ENCODE measurements at regions not wholly inside any gene's neighbourhood (a gene's known extent, or its start where the extent isn't known, plus 50 kb on each side); places are given as distances from the start of the nearest gene placed in this dataset.
"Not testable (repeated sequence)": the region's sequence is repeated elsewhere in the genome, so short reads cannot be mapped to it uniquely, and the experiment has no call there.

DNA sequence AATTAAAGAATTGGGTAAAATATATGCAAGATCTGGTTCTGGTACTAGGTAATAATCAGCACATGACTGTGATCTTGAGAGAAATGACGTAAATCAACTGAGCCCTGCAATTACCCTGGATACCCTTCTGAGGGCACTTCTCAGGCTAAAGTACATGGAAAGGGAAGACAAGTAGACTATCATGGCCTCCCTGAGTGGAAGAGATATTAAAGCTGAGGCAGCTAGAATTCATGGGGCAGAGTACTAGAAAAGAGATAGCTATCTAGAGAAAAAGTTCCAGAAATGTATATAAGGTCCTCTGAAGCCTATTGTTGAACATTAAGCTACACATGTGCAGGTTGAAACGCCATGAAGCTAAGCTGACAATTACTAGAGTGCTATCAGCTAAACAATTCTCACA, 249.6 kb downstream of the NKX6-1 start:
- H3K27me3 ChIP-seq (ENCODE audit: insufficient read depth, low read length) = no peaks in the 10 kb centered on the region
- no peak overlapping the region for H3K4me3 ChIP-seq (ENCODE audit: low read length)
- H3K36me3 ChIP-seq (ENCODE audit: insufficient read depth, low read length) = no peaks in the 10 kb centered on the region
- no peaks in the 10 kb centered on the region for H3K4me1 ChIP-seq (ENCODE audit: insufficient read depth, low read length)
- H2AFZ ChIP-seq (ENCODE audit: low read depth, low read length) = no peak overlapping the region
- no peaks in the 10 kb centered on the region for H3K9me3 ChIP-seq (ENCODE audit: low read length)

DNA sequence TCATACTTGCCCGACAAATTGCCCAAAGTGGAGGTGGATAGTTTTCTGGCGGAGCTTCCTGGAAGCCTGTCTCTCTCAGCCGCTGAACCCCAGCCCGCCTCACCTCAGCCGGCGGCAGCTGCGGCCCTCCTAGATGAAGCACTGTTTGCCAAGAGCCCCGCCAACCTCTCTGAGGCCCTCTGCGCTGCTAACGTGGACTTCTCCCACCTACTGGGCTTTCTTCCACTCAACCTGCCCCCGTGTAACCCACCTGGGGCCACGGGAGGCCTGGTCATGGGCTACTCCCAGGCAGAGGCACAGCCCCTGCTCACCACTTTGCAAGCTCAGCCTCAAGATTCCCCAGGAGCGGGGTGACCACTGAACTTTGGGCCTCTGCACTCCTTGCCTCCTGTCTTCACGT, 254.1 kb downstream of the NKX6-1 start:
- not testable (repeated sequence) for H3K4me3 ChIP-seq (ENCODE audit: low read length); H3K4me1 ChIP-seq (ENCODE audit: insufficient read depth, low read length); H3K27me3 ChIP-seq (ENCODE audit: insufficient read depth, low read length); H3K36me3 ChIP-seq (ENCODE audit: insufficient read depth, low read length); H2AFZ ChIP-seq (ENCODE audit: low read depth, low read length); H3K9me3 ChIP-seq (ENCODE audit: low read length)

GRCh38 chr4:84244346-84244801, 254.7 kb downstream of the NKX6-1 start:
- not testable (repeated sequence) for H3K36me3 ChIP-seq (ENCODE audit: insufficient read depth, low read length); H3K4me3 ChIP-seq (ENCODE audit: low read length); H2AFZ ChIP-seq (ENCODE audit: low read depth, low read length); H3K4me1 ChIP-seq (ENCODE audit: insufficient read depth, low read length); H3K27me3 ChIP-seq (ENCODE audit: insufficient read depth, low read length); H3K9me3 ChIP-seq (ENCODE audit: low read length)

- Histone ChIP-seq H3K4me1 (ENCODE audit: insufficient read depth, low read length) (no peaks in the 10 kb centered on the region), H3K9me3 (ENCODE audit: low read length) (no peaks in the 10 kb centered on the region), H3K27me3 (ENCODE audit: insufficient read depth, low read length) (no peaks in the 10 kb centered on the region), H3K4me3 (ENCODE audit: low read length) (no peak overlapping the region), H2AFZ (ENCODE audit: low read depth, low read length) (no peak overlapping the region), H3K36me3 (ENCODE audit: insufficient read depth, low read length) (no peaks in the 10 kb centered on the region)
Measured at GRCh38 chr4:84243685-84244084, 255.4 kb downstream of the NKX6-1 start.

- H2AFZ ChIP-seq (ENCODE audit: low read depth, low read length) = no peak overlapping the region
- no peaks in the 10 kb centered on the region for H3K9me3 ChIP-seq (ENCODE audit: low read length)
- no peaks in the 10 kb centered on the region for H3K36me3 ChIP-seq (ENCODE audit: insufficient read depth, low read length)
- H3K27me3 ChIP-seq (ENCODE audit: insufficient read depth, low read length) = no peaks in the 10 kb centered on the region
- no peak overlapping the region for H3K4me3 ChIP-seq (ENCODE audit: low read length)
- no peaks in the 10 kb centered on the region for H3K4me1 ChIP-seq (ENCODE audit: insufficient read depth, low read length)
Measured at GRCh38 chr4:84239278-84239845, 259.7 kb downstream of the NKX6-1 start.

- H3K4me1 ChIP-seq (ENCODE audit: insufficient read depth, low read length) = no peaks in the 10 kb centered on the region
- H3K4me3 ChIP-seq (ENCODE audit: low read length) = no peak overlapping the region
- H3K27me3 ChIP-seq (ENCODE audit: insufficient read depth, low read length) = no peaks in the 10 kb centered on the region
- H3K9me3 ChIP-seq (ENCODE audit: low read length) = no peaks in the 10 kb centered on the region
- no peak overlapping the region for H2AFZ ChIP-seq (ENCODE audit: low read depth, low read length)
- H3K36me3 ChIP-seq (ENCODE audit: insufficient read depth, low read length) = no peaks in the 10 kb centered on the region
Measured at GRCh38 chr4:84238247-84239090, 260.6 kb downstream of the NKX6-1 start.

- Histone ChIP-seq H3K4me3 (ENCODE audit: low read length) (no peak overlapping the region), H3K9me3 (ENCODE audit: low read length) (no peaks in the 10 kb centered on the region), H3K36me3 (ENCODE audit: insufficient read depth, low read length) (no peaks in the 10 kb centered on the region), H2AFZ (ENCODE audit: low read depth, low read length) (no peak overlapping the region), H3K27me3 (ENCODE audit: insufficient read depth, low read length) (no peaks in the 10 kb centered on the region), H3K4me1 (ENCODE audit: insufficient read depth, low read length) (no peaks in the 10 kb centered on the region)
Measured at GRCh38 chr4:84237008-84237407, 262.1 kb downstream of the NKX6-1 start.

- Histone ChIP-seq H3K9me3 (ENCODE audit: low read length) (no peaks in the 10 kb centered on the region), H3K27me3 (ENCODE audit: insufficient read depth, low read length) (no peaks in the 10 kb centered on the region), H2AFZ (ENCODE audit: low read depth, low read length) (no peak overlapping the region), H3K4me1 (ENCODE audit: insufficient read depth, low read length) (no peaks in the 10 kb centered on the region), H3K36me3 (ENCODE audit: insufficient read depth, low read length) (no peaks in the 10 kb centered on the region), H3K4me3 (ENCODE audit: low read length) (no peak overlapping the region)
Measured at GRCh38 chr4:84235126-84235944, 263.8 kb downstream of the NKX6-1 start.

DNA sequence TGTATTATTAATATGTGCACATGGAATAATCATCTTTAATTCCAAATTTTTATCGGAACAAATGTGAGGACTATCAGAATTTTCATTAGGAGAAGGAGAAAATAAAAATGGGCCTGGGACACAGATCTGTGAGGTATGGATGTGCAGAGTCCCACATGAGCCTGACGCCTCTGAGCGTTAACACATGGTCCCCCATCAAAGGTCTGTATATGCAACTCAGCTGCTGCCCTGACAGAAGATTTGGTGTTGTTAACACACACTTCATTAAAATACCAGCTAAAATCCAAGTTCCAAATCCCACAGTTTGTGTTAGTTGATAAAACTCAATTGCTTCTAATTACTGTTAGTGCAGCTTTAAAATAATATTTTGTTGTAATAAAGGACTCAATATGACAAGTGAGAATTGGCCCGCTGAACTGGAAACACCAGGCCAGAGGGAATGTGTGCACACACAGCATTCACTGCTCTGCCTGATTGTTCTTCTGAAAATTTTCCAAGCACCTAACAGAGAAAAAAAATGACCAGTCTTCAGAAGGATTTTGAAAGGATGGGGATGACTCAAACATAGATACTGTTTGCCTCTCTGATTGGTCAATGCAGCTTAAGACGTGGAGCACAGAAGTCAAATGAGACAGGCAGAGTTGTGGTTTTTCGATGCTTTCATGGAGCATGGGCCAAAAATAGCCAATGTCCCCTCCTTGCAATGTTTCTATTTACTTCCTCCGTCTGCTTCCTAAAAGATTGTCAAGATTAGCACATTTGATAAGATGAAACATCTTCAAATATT, 266.6 kb downstream of the NKX6-1 start:
- no peak overlapping the region for H2AFZ ChIP-seq (ENCODE audit: low read depth, low read length)
- no peaks in the 10 kb centered on the region for H3K4me1 ChIP-seq (ENCODE audit: insufficient read depth, low read length)
- no peaks in the 10 kb centered on the region for H3K27me3 ChIP-seq (ENCODE audit: insufficient read depth, low read length)
- no peaks in the 10 kb centered on the region for H3K36me3 ChIP-seq (ENCODE audit: insufficient read depth, low read length)
- H3K4me3 ChIP-seq (ENCODE audit: low read length) = no peak overlapping the region
- no peaks in the 10 kb centered on the region for H3K9me3 ChIP-seq (ENCODE audit: low read length)

DNA sequence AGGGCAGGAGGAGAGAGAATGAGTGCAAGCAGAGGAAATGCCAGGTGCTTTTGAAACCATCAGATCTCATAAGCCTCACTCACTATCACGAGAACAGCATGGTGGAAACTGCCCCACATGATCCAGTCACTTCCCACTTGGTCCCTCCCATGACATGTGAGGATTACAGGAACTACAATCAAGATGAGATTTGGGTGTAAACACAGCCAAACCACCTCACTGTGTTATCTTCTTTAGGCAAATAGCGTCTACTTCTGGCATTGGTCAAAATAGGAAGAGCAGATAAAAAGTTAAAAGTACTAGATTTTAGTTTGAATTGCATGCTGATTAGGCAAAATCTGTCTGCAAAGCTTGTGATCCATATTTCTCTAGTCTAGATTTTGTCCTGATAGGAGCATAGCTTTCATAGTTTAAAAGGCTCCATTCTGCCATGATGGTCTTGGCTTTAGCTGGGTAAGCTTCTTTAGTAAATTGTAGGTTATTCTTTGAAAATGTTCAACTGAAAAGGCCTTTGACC, 267.5 kb downstream of the NKX6-1 start:
- no peaks in the 10 kb centered on the region for H3K9me3 ChIP-seq (ENCODE audit: low read length)
- H3K4me3 ChIP-seq (ENCODE audit: low read length) = no peak overlapping the region
- no peaks in the 10 kb centered on the region for H3K27me3 ChIP-seq (ENCODE audit: insufficient read depth, low read length)
- no peak overlapping the region for H2AFZ ChIP-seq (ENCODE audit: low read depth, low read length)
- H3K4me1 ChIP-seq (ENCODE audit: insufficient read depth, low read length) = no peaks in the 10 kb centered on the region
- H3K36me3 ChIP-seq (ENCODE audit: insufficient read depth, low read length) = no peaks in the 10 kb centered on the region

DNA sequence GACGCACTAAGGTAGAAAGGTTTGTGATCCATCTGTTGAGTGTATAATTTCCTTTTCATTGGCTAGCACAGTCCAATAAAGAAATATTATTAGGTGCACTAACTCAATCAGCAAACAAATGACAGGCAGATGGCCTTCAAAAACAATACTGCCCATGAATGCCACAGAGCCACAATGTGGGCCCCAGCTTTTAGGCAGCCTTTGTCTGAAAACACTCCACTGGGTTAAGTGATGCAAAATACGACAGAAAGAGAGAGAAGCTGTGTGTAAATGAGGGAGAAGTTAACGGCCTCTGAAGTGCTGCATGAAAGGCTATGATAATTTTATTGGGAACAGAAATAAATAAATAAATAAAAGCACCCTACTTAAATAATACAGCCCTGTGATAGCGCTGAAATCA, 274.6 kb downstream of the NKX6-1 start:
- Histone ChIP-seq H3K9me3 (ENCODE audit: low read length) (no peaks in the 10 kb centered on the region), H3K4me1 (ENCODE audit: insufficient read depth, low read length) (peaks cover 13% of the 10 kb centered on the region), H2AFZ (ENCODE audit: low read depth, low read length) (no peak overlapping the region), H3K36me3 (ENCODE audit: insufficient read depth, low read length) (no peaks in the 10 kb centered on the region), H3K4me3 (ENCODE audit: low read length) (no peak overlapping the region), H3K27me3 (ENCODE audit: insufficient read depth, low read length) (no peaks in the 10 kb centered on the region)

DNA sequence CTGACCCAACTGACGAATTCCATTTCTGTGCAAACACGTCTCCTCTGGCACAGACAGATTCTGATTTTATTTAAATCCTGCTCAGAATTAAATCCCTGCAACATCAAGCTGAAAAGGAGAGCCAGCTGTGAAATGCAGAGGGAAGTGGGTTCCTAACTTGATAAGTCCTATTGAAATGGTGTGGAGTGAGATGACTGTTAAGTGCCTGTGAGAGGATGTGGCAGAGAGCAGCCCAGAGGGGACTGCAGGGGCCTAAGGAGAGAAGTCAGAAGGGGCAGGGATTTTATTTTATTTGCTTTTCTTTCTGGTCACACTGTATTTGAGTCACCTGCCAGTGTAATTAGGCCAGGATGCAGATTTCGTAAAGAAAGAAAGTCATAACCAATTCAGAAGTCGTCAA, 277.4 kb downstream of the NKX6-1 start:
- Histone ChIP-seq H3K9me3 (ENCODE audit: low read length) (no peaks in the 10 kb centered on the region), H3K4me1 (ENCODE audit: insufficient read depth, low read length) (peaks cover 17% of the 10 kb centered on the region), H2AFZ (ENCODE audit: low read depth, low read length) (no peak overlapping the region), H3K4me3 (ENCODE audit: low read length) (no peak overlapping the region), H3K36me3 (ENCODE audit: insufficient read depth, low read length) (no peaks in the 10 kb centered on the region), H3K27me3 (ENCODE audit: insufficient read depth, low read length) (no peaks in the 10 kb centered on the region)
